Esophagus squamous epithelium (tissue), 5 donors: ENCODE measurements at regions not wholly inside any gene's neighbourhood (a gene's known extent, or its start where the extent isn't known, plus 50 kb on each side); places are given as distances from the start of the nearest gene placed in this dataset.

Source experiments
- DNase-seq: peaks from one replicate; lab custom pipeline; 2025; lab: John Stamatoyannopoulos, UW
- H3K27ac ChIP-seq, 4 donors: fragments of 200-600 bp; sonication (generic); one replicate each; pipeline ENCODE4 v1.5.1; 2016 to 2019; ENCODE audit warnings: mild to moderate bottlenecking in 1 of 4
- H3K27me3 ChIP-seq, 4 donors: fragments of 200-600 bp; sonication (generic); 1 replicate in 3 of 4; 2 replicates in 1 of 4; pipeline versions ENCODE4 v1.5.1 to v1.6.0; 2017 to 2021; ENCODE audit warnings: antibody characterized with exemption in 1 of 4
- H3K36me3 ChIP-seq, 3 donors: fragments of 200-600 bp; sonication (generic); one replicate each; pipeline ENCODE4 v1.5.1; 2016 to 2019
- H3K4me1 ChIP-seq, 3 donors: fragments of 200-600 bp; sonication (generic); one replicate each; pipeline ENCODE4 v1.5.1; 2017 to 2019
- H3K4me3 ChIP-seq, 4 donors: fragments of 200-600 bp; sonication (generic); 1 replicate in 3 of 4; 2 replicates in 1 of 4; pipeline ENCODE4 v1.5.1; 2016 to 2019; ENCODE audit warnings: mild to moderate bottlenecking in 2 of 4, moderate library complexity in 1 of 4
- H3K9me3 ChIP-seq, 3 donors: fragments of 200-600 bp; sonication (generic); one replicate each; pipeline ENCODE4 v1.5.1; 2016 to 2019
- POLR2A ChIP-seq, 4 donors: fragments of 450-650 bp; IDR thresholded peaks; one replicate each; pipeline ENCODE4 v1.6.1; 2017; ENCODE audit warnings: antibody characterized with exemption in 4 of 4, mild to moderate bottlenecking in 4 of 4, moderate library complexity in 3 of 4
- WGBS, 2 donors: methylation state at CpG; one replicate each; pipeline ENCODE4 v1.1.5; 2018; 5-methylcytosine and 5-hydroxymethylcytosine counted together
- intact Hi-C: fragments of 100-400 bp; cut with DNase I; formaldehyde crosslinking; loops from one replicate; pipeline ENCODE4 v1.15.0; 2022
- TF ChIP-seq, protein P1 (sequence below), 6 experiments: fragments of 450-650 bp in 4 of 6; fragments of 200-600 bp in 2 of 6; sonication (generic) in 2 of 6; IDR thresholded peaks; one replicate each; pipeline ENCODE4 v1.5.1; 2016 to 2019; ENCODE audit warnings: antibody characterized with exemption in 6 of 6, mild to moderate bottlenecking in 4 of 6, moderate library complexity in 4 of 6
- donor health status: DM: yes; HTN: yes; CAD: no.

DNA sequence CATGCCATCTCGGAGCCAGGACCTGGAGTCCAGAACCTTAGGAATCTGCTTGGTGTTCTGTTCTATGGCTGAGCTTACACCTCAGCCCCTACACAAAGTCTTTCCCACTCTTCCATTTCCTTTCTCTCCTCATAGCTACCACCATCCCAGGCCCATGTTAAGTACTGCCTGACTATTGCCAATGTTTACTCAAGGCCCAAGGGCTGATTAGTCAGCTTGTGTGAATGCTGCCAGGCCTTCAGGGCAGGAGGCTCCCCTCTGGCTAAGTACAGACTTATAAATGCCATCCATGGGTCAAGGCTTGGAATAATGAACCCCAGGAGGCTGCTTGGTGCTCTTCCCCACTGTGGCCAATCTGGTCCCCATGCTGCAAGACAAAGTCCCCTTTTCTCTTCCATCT lies 411.6 kb upstream of the MAGEB18 start:
- Histone ChIP-seq H3K27me3 (no peaks in the 10 kb centered on the region), H3K4me3 (no peak overlapping the region), H3K36me3 (no peaks in the 10 kb centered on the region), H3K4me1 (no peaks in the 10 kb centered on the region), H3K27ac (no peak overlapping the region), H3K9me3 (no peaks in the 10 kb centered on the region)
- WGBS, 2 donors, result 56 to 100% methylated on average over 1 of the region's 1 CpG
- intact Hi-C loops, result no loop called here
- no peak for DNase-seq
- TF ChIP-seq, protein P1, sequence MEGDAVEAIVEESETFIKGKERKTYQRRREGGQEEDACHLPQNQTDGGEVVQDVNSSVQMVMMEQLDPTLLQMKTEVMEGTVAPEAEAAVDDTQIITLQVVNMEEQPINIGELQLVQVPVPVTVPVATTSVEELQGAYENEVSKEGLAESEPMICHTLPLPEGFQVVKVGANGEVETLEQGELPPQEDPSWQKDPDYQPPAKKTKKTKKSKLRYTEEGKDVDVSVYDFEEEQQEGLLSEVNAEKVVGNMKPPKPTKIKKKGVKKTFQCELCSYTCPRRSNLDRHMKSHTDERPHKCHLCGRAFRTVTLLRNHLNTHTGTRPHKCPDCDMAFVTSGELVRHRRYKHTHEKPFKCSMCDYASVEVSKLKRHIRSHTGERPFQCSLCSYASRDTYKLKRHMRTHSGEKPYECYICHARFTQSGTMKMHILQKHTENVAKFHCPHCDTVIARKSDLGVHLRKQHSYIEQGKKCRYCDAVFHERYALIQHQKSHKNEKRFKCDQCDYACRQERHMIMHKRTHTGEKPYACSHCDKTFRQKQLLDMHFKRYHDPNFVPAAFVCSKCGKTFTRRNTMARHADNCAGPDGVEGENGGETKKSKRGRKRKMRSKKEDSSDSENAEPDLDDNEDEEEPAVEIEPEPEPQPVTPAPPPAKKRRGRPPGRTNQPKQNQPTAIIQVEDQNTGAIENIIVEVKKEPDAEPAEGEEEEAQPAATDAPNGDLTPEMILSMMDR (IDR thresholded peaks at IDR 0.05), result no peak
- TF ChIP-seq POLR2A (IDR thresholded peaks at IDR 0.05), result no peak

DNA sequence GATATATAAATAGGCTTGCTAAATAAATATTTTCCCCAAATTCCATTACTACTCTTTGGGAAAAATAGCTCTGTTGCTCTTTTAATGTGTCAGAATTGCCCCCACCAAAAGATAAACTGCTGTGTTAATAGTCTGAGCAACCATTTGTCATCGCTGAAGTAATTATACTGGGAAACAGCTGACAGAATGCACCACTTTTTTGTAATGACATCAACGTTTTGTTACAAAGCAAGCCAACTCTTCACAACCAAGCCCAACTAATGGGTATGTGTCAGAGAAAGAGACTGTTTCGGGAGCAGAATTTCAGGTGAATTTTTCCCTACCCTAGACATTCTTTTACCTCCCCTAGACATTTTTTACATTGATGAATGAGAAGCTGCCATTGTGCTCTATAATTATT lies 405.0 kb upstream of the MAGEB18 start:
- intact Hi-C loops, result no loop called here
- 47 to 50% methylated on average over 3 of the region's 3 CpGs for WGBS, 2 donors
- Histone ChIP-seq H3K27ac (no peak overlapping the region), H3K36me3 (no peaks in the 10 kb centered on the region), H3K4me3 (no peak overlapping the region), H3K27me3 (no peaks in the 10 kb centered on the region), H3K9me3 (no peaks in the 10 kb centered on the region), H3K4me1 (no peaks in the 10 kb centered on the region)
- no peak for DNase-seq
- TF ChIP-seq POLR2A (IDR thresholded peaks at IDR 0.05), result no peak
- TF ChIP-seq, protein P1 (IDR thresholded peaks at IDR 0.05), result no peak

DNA sequence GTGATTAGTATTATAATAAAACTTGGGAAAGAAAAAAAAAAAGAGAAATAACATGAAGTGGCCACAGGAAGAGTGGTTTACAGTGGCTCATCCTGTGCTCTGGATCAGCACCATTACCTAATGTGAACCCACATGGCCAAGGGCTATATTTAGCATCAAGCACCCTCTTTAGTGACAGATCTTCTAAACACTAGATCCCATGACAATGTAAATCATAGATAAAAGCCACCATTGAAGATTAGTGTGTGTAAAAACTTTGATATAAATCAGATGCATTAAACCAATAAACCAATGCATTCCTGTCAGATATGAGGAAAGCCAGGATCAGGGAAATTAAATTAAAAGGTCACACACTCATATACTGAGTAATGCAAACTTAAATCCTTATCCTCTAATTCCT lies 400.6 kb upstream of the MAGEB18 start:
- no peak for TF ChIP-seq POLR2A (IDR thresholded peaks at IDR 0.05)
- TF ChIP-seq, protein P1 (IDR thresholded peaks at IDR 0.05), result no peak
- intact Hi-C loops, result no loop called here
- no peak overlapping the region for H3K4me3 ChIP-seq
- DNase-seq, result no peak
- no peaks in the 10 kb centered on the region for H3K27me3 ChIP-seq
- H3K4me1 ChIP-seq, result no peaks in the 10 kb centered on the region
- H3K27ac ChIP-seq, result no peak overlapping the region
- H3K36me3 ChIP-seq, result no peaks in the 10 kb centered on the region
- no peaks in the 10 kb centered on the region for H3K9me3 ChIP-seq

GRCh38 chrX:25742334-25742733 lies 395.8 kb upstream of the MAGEB18 start:
- Histone ChIP-seq H3K36me3 (no peaks in the 10 kb centered on the region), H3K27me3 (no peaks in the 10 kb centered on the region), H3K27ac (no peak overlapping the region), H3K4me1 (no peaks in the 10 kb centered on the region), H3K9me3 (no peaks in the 10 kb centered on the region), H3K4me3 (no peak overlapping the region)
- TF ChIP-seq, protein P1 (IDR thresholded peaks at IDR 0.05), result no peak
- TF ChIP-seq POLR2A (IDR thresholded peaks at IDR 0.05), result no peak
- 20 to 24% methylated on average over 2 of the region's 2 CpGs for WGBS, 2 donors
- intact Hi-C loops, result no loop called here
- DNase-seq, result no peak

DNA sequence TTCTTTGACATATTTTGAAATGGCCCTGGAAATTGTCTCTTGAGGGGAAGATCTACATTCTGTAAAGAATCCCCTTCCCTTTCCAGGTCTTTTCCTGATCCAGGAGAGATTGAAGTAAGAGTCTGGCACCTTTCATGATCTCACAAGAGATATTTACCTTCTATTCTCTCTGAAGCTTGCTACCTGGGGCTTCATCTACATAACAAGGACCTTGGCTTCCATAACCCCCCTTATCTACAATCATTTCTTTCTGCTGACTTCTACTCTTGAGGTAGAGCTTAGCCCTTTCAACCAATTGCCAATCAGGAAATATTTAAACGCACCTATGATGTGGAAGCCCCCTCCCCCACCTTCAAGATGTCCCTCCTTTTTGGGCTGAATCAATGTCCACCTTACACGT lies 383.7 kb upstream of the MAGEB18 start:
- TF ChIP-seq, protein P1 (IDR thresholded peaks at IDR 0.05), result no peak
- TF ChIP-seq POLR2A (IDR thresholded peaks at IDR 0.05), result no peak
- no peaks in the 10 kb centered on the region for H3K9me3 ChIP-seq
- WGBS, 2 donors, result 48 to 49% methylated on average over 2 of the region's 2 CpGs

More for the DNA sequence above, 383.7 kb upstream of the MAGEB18 start:
- no peak overlapping the region for H3K4me3 ChIP-seq
- H3K4me1 ChIP-seq, result no peaks in the 10 kb centered on the region
- H3K27me3 ChIP-seq, result no peaks in the 10 kb centered on the region
- H3K36me3 ChIP-seq, result no peaks in the 10 kb centered on the region
- intact Hi-C loops, result no loop called here
- no peak overlapping the region for H3K27ac ChIP-seq
- DNase-seq, result no peak
